GM19438 (cell line): ENCODE measurements at regions not wholly inside any gene's neighbourhood (a gene's known extent, or its start where the extent isn't known, plus 50 kb on each side); places are given as distances from the start of the nearest gene placed in this dataset.
"Not testable (repeated sequence)": the region's sequence is repeated elsewhere in the genome, so short reads cannot be mapped to it uniquely, and the experiment has no call there.

Experiments
- ATAC-seq: cut with Tn5 transposase; IDR thresholded peaks from one replicate; pipeline ENCODE4 v1.9.1; 2021; ENCODE audit warnings: low read depth; ENCODE audit not compliant: unreplicated experiment

DNA sequence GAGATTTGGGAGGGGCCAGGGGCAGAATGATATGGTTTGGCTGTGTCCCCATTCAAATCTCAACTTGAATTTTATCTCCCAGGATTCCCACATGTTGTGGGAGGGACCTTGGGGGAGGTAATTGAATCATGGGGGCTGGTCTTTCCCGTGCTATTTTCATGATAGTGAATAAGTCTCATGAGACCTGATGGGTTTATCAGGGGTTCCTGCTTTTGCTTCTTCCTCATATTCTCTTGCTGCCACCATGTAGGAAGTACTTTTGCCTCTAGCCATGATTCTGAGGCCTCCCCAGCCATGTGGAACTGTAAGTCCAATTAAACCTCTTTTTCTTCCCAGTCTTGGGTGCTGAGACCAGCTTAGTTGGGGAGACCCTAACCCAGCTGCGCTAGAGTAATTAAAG is 462.9 kb downstream of the REEP3 start:
- ATAC-seq = not testable (repeated sequence)

DNA sequence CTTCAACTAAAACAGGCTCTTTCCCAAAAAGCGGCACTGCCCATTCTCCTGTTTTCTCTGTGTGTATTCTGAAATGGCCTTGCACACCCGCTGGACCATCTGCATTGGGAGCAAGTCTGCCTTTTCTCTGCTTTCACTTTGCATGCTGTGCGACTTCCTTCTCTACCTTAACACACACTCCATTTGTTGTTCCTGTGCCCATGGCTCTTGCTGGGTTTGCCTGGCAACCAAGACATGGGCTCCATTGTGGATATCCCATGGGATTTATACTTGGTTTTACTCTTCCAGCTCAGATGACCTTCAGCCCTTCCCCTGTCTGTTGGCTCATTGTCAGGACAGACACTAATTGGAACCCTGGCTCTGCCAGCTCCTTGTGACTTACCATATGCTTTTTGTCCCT is 465.3 kb downstream of the REEP3 start:
- ATAC-seq = no peak

DNA sequence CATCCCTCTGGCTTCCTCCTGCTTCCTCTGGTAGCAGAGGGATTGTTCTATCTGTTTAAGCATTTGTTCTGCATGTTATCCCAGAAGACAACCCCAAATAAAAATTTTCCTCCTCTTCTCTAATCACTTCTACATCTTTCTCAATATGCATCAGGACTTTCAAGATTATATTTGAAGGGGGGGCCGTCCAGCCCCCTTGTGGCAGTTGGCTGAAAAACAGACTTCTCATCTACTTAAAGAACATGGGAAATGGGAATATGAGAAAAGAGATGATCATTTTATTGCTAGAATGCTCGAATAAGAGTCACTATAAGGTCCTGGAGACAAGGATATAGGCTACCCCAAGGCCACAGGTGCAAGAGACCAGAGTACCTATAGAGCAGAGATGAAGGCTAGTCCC is 466.0 kb downstream of the REEP3 start:
- no peak for ATAC-seq

DNA sequence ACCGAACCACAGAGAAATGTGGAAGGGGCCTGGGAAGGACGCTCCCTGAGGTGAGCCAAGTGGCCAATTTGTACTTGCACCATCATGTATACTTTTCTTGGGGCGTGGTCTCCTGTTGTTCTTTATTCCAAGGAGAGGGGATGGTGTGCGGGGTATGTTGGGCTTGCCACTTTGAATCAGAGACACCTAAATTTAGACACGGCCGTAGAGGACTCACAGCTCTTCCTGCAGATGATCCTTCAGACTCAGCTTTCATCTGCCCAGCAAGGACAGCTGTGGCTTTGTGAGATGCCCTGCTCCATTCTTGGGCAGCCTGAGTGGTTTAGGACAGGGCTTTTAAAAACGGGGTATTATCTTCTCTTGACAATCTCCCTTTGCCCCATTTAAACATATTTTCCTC is 473.2 kb downstream of the REEP3 start:
- ATAC-seq = no peak

DNA sequence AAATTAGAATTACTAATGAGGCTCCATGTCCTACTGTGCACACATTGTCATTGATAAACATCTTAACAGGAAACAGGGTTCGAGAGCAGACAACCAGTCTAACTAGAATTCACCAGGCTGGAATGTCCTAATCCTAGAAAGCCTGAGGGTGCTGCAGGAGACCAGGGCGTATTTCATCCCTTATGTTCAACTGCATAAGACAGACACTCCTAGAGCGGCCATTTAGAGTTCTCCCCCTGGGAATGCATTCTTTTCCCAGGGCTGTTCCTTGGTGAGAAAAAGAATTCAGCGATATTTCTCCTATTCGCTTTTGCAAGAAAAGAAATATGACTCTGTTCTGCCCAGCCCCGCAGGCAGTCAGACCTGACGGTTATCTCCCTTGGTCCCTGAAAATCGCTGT is 486.0 kb downstream of the REEP3 start:
- ATAC-seq = no peak

DNA sequence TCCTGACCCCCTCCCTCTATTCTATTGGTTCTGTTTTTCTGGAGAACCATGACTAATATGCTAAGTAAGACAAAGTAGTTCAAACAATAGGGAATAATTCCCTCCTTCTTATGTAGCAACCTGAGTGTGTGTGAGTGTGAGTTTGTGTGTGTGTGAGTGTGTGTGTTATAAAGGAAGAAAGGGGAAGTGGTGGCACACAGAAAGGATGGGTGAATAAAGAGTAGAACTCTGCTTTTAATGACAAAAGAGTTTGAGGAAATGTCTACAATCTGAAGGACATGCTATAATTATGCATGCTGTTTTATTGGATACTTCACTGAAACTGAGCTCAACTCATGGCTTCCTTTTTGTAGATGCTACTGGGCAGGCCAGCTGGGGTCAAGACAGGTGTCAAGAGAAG is 489.5 kb downstream of the REEP3 start:
- no peak for ATAC-seq

DNA sequence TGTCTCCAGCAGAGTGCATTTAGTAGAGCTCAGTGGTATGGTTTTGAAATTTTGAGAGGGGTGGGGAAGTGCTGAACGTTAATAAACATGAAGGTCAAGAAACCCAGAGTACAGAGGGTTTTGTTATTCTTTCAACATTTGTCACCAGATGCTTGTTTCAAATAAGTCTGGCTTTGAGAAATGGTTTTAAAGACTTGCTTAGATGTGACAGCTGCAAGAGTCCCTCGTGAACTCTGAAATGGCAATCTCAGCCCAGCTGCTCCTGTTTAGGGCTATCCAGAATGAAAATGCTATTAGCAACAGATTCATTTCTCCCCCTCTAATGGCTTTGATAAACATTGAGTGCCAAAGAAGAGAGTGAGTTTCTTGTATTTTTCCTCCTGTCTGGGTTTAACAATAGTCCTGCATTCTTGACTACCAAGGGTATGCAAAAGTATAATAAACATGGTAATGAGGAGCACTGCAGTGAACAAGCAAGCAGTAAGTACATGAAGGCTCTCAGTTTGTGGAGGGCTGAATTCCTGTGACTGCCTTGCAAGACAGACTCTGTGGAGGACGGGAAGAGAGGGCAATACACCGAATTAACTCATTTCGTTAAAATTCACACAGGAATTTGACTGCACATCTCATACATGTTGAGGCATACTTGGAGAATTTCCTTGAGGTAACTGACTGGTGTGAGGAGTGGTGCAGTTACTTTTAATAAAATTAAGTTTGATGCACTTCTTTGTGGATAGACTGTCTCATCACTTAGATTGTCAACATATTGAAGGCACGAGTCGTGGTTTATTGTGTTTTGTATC is 490.9 kb downstream of the REEP3 start:
- ATAC-seq = no peak

DNA sequence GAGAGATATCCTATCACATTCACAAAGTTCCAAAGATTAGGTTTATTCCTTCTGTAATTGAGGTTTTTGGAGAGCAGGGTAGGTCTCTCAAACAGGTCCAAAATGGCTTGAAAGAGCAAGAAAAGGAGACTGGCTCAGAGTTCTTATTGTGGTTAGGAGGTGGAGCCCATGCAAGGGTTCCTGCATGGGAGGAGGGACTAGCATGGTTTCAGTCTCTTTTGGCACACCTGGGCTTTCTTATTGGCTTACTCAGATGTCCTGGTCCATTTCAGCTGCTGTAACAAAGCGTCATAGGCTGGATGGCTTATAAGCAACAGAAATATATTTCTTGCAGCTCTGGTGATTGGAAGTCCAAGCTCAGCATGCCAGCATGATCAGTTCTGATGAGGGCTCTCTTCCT is 493.1 kb downstream of the REEP3 start:
- ATAC-seq = no peak

DNA sequence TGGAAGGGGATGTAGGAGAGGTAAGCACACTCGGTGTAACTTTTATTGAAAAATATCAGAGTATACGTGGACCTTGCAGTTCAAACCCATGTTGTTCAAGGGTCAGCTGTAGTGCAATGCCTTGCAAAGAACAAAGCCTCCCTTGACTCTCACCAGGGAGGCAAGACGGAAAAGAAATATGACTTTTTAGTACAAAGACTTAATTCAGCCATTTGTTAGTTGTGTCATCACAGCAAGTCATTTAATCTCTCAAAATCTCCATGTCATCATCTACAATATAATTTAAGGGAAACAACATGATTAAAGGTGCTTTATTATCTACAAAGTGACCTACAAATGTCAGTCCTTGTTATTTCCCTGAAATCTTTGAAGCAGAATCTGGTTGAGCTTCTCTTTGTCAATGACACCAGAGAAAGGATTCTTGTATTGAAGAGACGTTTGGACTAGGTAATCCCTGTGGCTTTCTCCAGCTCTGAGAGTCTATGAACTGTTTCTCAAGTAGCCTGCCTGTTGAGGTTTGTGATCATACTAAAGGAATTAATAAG is 502.8 kb downstream of the REEP3 start:
- no peak for ATAC-seq

DNA sequence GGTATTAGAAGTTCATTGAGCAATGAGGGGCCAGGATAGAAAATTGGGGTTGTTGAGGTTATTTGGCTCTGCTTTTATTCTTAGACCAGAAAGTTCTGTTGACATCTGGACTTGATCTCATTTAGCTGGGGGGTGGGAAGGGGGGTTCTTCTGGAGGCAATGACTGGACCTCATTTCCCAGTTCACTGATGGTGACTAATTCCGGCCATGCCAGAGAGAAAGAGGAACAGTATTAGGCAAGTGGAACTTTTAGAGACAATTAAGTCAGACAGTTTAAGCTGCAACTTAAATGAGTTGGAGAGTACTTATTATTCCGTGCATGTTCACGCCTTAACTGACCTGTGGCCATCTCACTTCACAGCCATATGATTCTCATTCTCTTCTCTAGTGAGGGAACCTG is 512.5 kb downstream of the REEP3 start:
- ATAC-seq = no peak

DNA sequence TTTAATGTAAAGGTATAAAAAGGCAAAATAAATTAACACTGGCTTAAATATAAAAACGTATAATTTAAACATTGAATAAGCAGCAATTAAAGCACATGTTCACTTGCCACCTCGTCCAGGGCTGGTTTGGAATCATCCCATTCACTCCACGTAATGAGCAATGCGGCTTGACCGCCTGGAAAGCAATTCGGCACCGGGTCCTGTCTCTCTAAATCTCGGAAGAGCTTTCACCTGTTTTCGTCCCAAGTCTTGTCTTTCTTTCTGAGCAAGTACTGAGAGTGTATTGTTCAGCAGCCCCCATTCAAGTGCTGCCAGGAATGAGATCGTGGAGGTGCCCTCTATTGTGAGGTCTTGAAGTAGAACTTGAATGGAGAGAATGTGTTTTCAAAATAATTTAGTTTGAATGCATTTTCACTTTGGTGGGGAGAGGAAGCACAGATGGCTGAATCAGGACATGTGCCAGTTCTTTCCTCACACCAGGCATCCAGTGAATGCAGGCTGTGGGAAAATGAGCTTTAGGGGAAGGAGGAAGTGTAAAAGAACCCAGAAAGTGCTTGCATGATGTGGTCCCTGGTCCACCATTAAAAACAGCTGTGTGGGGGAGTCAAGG is 515.2 kb downstream of the REEP3 start:
- no peak for ATAC-seq

DNA sequence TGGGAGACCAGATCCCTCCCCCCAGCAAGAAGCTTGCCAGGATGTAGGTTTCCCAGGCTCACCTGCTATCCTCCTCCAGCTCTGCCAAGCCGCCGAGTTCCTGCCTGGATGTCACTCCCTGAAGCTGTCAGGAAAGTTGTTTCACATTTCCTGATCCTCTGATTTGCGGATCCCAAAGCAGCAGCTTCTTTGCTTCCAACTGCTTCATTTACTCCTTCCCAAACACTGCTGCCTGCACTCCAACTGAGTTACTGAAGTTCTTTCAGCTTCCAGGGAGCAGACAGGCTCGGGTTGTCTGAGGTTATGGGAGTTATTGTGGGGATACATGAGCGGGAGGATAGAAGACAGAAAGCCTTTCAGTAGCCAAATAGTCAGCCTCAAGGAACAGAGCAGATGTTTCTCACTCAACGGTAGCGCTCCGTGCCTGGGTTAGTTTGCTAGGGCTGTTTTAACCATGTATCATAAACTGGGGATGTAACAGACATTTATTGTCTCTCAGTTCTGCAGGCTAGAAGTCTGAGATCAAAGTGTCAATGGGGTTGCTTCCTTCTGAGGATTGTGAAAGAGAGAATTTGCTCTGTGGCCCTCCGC is 516.0 kb downstream of the REEP3 start:
- ATAC-seq = no peak

DNA sequence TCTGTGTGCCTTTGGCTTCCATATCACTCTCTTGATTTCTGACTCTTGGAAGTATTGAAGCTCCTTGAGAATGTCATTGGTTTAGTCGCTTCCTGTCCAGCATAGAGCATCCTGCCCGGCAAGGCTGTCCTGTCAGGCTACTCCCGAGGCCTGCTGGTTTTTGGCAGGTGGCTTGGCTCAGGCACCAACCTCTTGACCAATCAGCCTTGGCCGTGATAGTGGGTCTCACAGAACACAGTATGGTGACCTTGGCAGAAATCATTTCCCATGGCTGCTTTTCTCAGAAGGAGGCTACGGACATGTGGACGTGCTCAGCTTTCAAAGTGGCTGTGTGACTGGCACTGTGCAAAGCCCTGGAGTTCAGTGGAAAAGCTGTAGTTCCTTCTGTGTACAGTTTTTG is 516.9 kb downstream of the REEP3 start:
- ATAC-seq = no peak

DNA sequence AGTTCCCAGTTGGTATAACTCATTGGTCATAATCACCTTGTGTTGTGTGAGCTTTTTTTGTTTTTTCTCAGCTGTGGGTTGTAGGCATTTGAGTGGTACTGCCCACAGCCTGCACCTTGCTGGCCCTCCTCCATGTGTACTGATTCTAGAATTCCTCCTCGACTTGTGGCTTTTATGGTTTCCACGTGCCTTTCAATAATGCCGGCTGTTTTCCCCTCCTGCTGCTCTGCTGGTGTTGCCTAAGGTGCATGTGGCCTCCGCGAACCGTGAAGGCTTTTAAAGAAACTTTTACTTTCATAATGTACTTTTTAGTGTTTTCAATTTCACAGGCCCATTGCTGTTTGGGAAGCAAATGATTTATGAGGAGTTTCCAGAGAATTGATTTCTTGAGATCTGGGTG is 518.0 kb downstream of the REEP3 start:
- peak; percentile 48 for ATAC-seq

DNA sequence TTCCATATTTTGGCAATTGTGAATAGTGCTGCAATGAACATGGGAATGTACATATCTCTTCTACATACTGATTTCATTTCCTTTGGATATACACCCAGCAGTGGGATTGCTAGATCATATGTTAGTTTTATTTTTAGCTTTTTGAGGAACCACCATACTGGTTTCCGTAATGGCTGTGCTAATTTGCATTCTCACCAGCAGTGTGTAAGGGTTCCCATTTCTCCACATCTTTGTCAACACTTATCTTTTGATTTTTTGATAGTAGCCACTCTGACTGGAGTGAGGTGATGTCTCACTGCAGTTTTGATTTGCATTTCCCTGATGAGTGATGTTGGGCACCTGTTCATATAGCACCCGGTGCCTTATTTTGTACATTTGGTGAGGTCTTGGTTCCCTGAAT is 519.6 kb downstream of the REEP3 start:
- peak; percentile 14 for ATAC-seq

DNA sequence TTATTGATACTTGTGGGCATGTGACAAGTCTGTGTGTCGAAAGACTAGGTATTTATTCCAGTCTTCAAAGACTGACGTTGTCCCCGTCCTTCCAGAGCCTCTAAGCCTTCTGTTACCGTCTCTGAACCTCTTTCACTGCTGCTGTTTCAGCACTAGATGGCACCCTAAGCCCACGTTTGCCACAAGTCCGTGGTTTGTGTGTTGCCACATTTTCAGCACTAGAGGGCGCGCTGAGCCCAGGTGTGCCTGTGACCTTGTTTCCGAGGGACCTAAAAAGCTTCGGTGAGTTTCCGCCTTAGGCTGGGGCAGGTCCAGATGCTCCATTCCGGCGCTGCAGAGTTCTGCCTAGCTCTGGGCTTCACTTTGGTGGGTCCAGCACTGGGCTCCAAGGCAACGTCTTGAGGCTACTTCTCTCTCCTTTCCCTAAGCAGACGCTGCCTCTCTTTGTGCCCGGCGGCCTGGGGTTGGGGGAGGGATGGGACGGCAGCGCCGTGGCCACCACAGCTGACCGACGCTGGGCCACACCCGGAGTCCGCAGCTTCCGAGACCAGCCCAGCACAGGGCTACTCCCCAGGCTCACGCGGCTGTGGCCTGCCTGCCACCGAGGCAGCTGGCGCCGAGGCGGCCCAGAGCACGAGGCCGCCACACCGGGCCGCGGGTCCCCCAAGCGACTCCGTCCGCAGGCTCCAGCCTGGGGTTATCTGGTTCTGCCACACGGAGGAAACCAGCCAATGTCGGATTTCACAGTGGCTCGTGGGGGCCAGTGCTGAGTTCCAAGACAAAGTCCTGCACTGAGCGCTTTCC is 520.2 kb downstream of the REEP3 start:
- ATAC-seq = peak; percentile 93

DNA sequence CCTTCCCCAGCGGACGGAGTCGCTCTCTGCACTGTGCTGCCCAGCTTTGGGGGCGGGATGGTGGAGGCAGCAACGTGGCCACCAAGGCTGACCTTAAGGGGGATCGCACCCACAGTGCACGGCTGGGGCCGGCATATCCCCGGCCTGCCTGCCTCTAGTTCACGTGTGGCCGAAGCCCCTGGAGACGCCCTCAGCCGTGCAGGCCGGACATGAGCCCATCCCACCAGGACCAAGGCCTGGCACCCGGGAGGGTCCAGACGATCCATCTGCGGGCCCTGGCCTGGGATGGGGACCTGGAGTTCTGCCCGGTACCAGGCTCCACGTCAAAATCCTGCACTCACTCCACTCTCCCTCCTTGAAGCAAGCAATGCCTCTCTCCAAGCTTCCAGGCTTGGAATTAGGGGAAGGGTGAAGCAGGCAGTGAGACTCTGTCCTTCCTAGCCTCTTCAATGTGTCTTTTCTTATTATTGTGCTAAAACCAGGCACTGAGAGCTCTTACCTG is 520.8 kb downstream of the REEP3 start:
- ATAC-seq = no peak

DNA sequence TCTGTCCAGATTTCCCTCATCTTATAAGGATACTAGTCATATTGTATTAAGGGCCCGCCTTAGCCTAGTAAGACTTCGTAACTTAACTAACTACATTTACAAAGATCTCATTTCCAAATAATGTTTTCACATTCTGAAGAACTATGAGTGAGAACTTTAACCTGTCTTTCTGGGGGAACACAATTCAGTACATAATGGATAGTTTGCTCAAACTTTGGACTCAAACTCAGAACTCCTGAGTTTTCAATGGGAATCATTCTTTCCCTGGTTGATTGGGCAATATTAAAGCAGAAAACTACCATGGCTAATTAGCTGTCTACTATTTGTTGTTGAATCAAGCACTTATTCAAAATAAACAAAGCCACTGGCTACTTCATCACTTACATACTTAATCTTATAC is 522.9 kb downstream of the REEP3 start:
- ATAC-seq = no peak

DNA sequence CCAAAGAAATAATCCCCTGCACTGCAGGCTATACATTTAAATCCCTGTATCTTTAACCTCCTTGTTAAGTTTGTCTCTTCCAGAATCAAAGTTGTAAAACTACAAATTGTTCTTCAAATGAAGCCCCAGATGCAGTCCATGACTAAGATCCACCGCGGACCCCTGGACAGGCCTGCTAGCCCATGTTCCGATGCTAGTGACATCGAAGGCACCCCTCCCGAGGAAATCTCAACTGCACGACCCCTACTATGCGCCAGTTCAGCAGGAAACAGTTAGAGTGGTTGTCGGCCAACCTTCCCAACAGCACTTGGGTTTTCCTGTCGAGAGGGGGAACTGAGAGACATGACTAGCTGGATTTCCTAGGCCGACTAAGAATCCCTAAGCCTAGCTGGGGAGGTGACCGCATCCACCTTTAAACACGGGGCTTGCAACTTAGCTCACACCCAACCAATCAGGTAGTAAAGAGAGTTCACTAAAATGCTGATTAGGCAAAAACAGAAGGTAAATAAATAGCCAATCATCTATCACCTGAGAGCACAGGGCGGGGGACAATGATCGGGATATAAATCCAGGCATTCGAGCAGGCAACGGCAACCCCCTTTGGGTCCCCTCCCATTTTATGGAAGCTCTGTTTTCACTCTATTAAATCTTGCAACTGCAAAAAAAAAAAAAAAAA is 523.9 kb downstream of the REEP3 start:
- ATAC-seq = not testable (repeated sequence)

DNA sequence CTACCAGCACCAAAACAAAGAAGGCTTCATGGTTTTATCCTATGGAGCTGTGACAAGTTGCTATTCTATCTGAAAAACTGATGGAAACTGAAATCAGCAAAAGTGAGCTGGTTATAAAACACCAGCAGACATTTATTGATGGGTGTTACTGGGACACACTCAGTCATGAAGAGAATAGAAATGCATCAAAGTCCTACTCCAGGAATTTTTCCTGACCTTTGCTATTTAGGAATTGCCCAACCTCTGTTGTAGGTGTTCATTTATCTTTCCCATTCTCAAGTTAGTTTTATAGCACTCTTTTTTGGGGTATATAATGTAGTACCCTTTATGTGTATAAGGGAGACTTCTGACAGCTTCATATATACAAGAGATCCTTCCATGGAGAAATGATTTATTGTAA is 533.2 kb downstream of the REEP3 start:
- no peak for ATAC-seq
